UCSD-AML1 (cell line): ENCODE measurements at regions not wholly inside any gene's neighbourhood (a gene's known extent, or its start where the extent isn't known, plus 50 kb on each side); places are given as distances from the start of the nearest gene placed in this dataset.
A peak's percentile ranks its signal among the peaks of the same experiment; 100 is the strongest.
"Not testable (repeated sequence)": the region's sequence is repeated elsewhere in the genome, so short reads cannot be mapped to it uniquely, and the experiment has no call there.

Source experiments
- DNase-seq: peaks from one replicate; lab custom pipeline; 2025; ENCODE audit not compliant: unreplicated experiment; lab: John Stamatoyannopoulos, UW

GRCh38 chr14:22265319-22266141 is 323.5 kb downstream of the DAD1 start:
- DNase-seq: no peak

DNA sequence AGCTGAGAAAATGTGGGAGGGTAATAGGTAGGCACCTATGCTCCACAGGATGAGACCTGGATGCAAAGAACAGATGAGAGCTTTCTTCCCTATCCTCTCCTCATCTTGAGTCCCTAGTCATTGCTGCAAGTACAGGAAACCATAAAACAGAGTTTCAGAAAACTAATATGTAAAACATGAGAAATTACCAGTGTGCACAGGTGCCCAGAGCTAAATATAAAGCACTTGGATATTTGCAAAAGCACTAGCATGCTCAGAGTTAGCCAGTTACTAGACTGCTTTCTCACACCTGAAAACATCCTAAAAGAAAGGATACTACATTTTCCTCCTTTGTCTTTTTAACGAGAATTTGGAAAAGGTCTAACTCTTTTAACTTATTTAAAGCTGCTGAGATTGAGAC is 324.3 kb downstream of the DAD1 start:
- no peak for DNase-seq

- DNase-seq: no peak
Observed at GRCh38 chr14:22263961-22264360, 325.1 kb downstream of the DAD1 start.

GRCh38 chr14:22262881-22263280 is 326.1 kb downstream of the DAD1 start:
- no peak for DNase-seq

DNA sequence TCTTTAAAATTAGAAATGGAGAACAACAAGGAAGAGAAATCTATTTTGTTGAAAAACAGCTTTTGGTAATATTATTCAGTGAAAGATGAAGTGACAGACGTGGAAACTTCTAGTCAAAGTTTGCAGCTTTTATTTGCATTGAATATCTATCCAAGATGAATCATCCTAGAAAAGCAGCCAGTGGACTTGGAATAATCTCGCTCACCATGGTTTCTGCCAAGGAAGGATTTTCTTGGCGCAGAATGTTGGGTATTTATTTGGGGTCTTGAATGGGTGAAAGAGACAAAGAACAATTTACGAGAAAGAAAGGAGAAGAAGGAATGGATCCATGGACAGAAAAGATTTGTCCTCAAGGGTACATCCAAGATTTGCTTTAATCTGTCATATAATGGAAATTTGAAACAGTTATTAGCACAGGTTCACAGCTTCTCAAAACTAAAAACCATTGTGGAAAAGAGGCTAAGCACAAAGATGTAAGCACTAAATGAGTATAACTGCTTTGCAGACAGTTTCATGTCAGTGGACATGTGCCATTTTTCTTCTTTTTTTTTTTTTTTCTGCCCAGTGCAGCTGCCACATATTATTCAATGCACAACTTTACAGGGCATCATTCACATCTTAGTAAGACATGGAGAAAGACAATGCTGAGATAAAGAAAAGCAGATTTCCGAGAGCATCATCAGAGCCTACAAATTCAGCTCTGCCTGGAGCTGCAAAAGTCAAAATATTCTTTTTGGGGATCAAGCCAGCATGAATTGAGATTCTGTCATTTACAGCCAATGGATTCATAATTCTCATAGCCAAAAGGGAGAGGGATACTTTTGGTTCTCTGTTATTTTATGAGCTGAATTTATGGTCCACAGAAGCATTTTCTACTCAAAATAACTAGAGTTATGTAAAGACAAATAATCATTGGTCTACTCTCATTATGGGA is 333.7 kb downstream of the DAD1 start:
- DNase-seq: no peak

DNA sequence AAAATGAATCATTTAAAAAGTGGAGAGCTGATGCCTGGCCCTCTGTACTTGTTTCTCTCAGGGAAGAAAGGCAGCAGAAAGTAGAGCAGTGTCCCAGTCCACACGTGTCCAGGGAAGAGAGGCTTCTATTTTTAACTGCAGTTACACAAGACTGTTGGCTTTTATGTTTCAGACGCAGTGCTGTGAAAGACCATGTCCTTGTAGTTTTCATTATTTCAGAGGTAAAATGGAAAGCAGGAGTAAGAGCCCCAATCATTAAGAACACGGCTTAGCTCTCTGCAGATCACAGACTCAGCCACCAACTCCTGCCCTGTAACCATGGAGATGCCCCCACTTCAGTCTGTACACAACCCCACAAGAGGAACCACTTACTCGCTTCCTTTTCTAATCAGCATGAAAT is 336.3 kb downstream of the DAD1 start:
- no peak for DNase-seq

DNA sequence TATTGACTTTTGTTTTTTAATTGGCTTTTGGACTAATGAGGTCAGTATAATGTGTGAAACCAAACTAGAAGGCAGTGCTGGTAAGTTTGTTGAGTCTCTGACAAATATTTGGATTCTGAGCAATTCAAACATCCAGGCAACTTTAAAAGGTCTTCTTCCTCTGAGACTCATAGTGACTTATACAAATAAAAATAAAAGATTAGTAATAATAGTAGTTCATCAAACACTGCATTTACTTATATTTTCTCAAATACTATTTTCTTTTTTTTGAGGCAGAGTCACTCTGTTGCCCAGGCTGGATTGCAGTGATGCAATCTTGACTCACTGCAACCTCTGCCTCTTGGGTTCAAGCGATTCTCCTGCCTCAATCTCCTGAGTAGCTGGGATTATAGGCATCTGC is 337.9 kb downstream of the DAD1 start:
- DNase-seq: no peak

- DNase-seq: no peak
Observed at GRCh38 chr14:22249770-22250169, 339.3 kb downstream of the DAD1 start.

DNA sequence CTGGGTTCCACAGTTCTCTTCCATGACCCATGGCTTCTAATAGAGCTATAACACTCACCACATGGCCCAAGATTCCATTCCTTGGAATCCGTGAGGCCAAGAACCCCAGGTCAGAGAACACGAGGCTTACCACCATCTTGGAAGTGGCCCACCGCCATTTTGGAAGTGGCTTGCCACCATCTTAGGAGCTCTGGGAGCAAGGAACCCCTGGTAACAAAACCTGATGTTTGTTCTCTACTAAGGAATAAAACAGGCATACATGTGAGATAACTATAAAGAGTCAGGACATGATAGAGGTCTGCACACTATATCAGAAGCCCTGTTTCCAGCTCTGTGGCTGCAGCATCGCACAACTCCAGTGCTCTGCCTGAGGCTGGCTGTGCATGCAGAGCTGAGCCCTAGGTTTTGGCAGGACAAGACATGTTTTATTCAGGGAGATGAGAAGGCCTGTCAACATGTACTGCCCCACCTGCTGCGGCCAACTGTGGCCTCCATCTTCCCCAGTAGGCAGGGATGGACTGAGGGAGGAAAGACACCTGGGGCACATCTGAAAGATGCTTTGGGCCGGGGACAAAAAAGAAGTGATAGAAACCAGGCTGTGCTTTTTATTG is 344.9 kb downstream of the DAD1 start:
- no peak for DNase-seq

DNA sequence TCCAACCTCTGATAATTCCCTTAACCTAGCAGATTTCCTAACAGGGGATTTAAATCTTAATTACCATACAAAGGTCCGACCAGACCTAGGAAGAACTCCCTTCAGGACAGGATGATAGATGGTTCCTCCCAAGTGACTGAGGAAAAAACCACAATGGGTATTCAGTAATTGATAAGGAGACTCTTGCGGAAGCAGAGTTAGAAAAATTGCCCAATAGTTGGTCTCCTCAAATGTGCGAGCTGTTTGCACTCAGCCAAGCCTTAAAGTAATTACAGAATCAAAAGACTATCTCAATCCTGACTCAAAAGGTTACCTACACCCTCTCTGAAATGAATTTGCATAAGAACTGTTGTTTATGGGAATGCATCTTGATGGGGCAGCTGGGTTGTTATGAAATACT is 350.7 kb downstream of the DAD1 start:
- not testable (repeated sequence) for DNase-seq

- no peak for DNase-seq
Observed at GRCh38 chr14:22233377-22233776, 355.6 kb downstream of the DAD1 start.

- no peak for DNase-seq
Observed at GRCh38 chr14:22232933-22233332, 356.1 kb downstream of the DAD1 start.

DNA sequence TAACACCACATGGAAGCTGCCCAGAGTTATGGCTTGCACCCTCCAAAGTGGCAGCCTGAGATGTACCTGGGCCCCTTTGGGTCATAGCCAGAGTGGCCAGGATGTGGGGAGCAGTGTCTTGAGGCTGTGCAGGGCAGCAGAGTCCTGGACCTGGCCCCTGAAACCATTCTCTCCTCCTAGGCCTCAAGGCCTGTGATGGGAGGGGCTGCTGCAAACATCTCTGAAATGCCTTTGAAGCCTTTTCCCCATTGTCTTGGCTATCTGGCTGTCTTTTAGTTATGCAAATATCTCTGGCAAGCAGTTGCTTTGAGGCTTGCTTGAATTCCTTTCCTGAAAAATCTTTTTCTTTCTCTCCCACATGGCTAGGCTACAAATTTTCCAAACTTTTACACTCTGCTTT is 356.5 kb downstream of the DAD1 start:
- DNase-seq: no peak

DNA sequence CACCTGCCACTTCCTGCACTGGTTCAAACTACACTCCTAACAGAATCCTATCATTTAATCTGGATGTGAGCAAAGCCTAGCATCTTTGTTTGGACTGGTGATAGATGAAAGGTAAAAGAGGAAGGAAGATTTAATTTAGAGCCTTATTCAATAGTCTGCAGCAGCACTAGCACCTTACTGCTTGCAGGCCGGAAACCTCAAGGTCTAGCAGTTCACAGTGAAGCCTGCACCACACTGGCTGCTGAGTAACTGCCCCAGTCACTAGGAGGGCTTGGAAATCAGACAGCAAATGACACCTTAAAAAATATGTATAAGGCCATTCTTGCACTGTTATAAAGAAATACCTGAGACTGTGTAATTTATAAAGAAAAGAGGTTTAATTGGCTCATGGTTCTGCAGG is 358.0 kb downstream of the DAD1 start:
- DNase-seq: peak; percentile 8

GRCh38 chr14:22230517-22230916 is 358.5 kb downstream of the DAD1 start:
- DNase-seq: no peak

DNA sequence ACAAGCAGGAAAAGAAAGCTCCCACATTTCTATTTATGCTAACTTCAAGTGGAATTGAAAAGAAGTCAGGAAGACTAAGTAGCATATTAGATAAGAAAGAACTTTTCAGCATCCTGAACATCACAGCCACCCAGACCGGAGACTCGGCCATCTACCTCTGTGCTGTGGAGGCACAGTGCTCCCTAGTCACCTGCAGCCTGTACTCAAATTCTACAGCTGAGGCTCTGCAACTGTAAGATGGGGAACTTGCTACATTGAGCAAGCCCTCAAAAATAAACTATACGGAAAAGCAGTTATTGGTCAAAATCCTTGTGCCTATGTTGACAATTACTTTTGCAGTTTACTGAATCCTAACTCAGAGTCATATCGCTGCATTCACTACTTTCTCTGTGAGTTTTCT is 361.9 kb downstream of the DAD1 start:
- no peak for DNase-seq

- peak; percentile 12 for DNase-seq
Observed at GRCh38 chr14:22226381-22226780, 362.6 kb downstream of the DAD1 start.

DNA sequence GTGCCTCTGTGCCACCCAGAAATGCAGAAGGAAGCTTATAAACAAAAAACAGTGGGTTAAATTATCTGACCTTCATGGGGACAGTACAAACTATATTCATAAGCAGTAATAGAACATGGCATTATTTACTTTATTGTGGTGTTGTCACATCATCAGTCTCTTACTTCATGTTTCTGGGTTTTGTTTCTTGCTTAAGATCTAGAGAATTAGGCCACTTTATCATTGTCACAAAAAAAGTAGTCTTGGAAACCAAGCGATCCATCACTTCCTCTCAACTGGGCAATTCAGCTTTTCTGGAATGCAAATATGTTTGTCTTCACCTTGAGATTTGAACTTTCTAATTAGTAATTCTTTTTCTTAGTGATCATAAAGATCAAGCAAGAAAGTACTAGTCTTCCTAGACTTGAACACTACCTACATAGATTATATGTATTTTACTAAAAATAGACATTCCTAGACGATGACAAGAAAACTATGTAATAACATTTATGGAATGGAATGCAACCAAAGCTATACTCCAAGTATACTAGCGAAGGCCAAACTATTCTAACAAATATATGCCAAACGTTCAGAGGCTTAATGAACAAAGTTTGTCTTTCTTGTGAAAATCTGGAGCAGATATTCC is 363.4 kb downstream of the DAD1 start:
- DNase-seq: no peak

DNA sequence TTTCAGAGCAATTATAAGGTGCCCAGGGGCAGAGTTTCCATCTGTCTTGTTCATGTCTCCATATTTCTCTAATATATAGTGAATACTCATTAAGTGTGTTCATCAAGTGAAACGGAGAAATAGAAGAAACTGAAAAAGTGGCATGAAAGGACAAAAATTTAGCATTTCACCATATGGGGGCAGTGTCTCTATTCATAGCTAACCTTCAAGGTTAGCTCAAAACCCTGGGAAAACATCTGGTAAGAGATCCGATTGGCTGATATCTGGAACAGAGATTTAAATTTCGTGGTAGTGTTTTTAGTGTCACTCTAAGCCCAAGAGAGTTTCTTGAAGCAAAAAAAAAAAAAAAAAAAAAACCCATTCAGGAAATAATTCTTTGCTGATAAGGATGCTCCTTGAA is 367.5 kb downstream of the DAD1 start:
- DNase-seq: no peak

GRCh38 chr14:22220427-22220826 is 368.6 kb downstream of the DAD1 start:
- no peak for DNase-seq

GRCh38 chr14:22218728-22219127 is 370.3 kb downstream of the DAD1 start:
- no peak for DNase-seq
